SU-DHL-6 (cell line): ENCODE measurements at regions not wholly inside any gene's neighbourhood (a gene's known extent, or its start where the extent isn't known, plus 50 kb on each side); places are given as distances from the start of the nearest gene placed in this dataset.

Experiments
- H2AFZ ChIP-seq: fragments of 200-600 bp; sonication (generic); 2 replicates; pipeline ENCODE4 v1.6.1; 2014; ENCODE audit warnings: low read depth, mild to moderate bottlenecking, moderate library complexity, mixed read lengths, antibody characterized with exemption, low read length; ENCODE audit not compliant: severe bottlenecking
- H3F3A ChIP-seq: fragments of 200-600 bp; shearing (Covaris generic); 2 replicates; pipeline ENCODE4 v1.6.0; 2016; ENCODE audit warnings: antibody characterized with exemption, mild to moderate bottlenecking; ENCODE audit not compliant: insufficient read depth
- H3K27ac ChIP-seq: fragments of 200-600 bp; sonication (generic); 2 replicates; pipeline ENCODE4 v1.5.1; 2016; ENCODE audit warnings: low read depth, mild to moderate bottlenecking, low read length, moderate library complexity, mixed read lengths
- H3K27me3 ChIP-seq: fragments of 200-600 bp; sonication (generic), shearing (Covaris generic); 2 replicates; pipeline ENCODE4 v1.6.0; 2014; ENCODE audit warnings: mild to moderate bottlenecking, low read length
- H3K36me3 ChIP-seq: fragments of 200-600 bp; sonication (generic); 2 replicates; pipeline ENCODE4 v1.6.1; 2014; ENCODE audit warnings: mild to moderate bottlenecking, low read length, mixed read lengths
- H3K4me2 ChIP-seq: fragments of 300-600, 200-600 bp; shearing (Covaris generic), sonication (generic); 2 replicates; pipeline ENCODE4 v1.6.0; 2014; ENCODE audit warnings: low read length, low read depth, mild to moderate bottlenecking; ENCODE audit not compliant: poor library complexity, severe bottlenecking
- H3K4me3 ChIP-seq: fragments of 200-600 bp; sonication (generic); 2 replicates; pipeline ENCODE4 v1.5.1; 2014; ENCODE audit warnings: antibody characterized with exemption, low read length, mild to moderate bottlenecking, mixed read lengths; ENCODE audit not compliant: insufficient read depth, poor library complexity, severe bottlenecking
- H3K79me2 ChIP-seq: fragments of 200-600 bp; sonication (generic); 2 replicates; pipeline ENCODE4 v1.6.1; 2014; ENCODE audit warnings: mild to moderate bottlenecking, low read length, moderate library complexity; ENCODE audit not compliant: insufficient read depth
- H3K9ac ChIP-seq: fragments of 200-600 bp; sonication (generic); 2 replicates; pipeline ENCODE4 v1.7.0; 2014; ENCODE audit warnings: mild to moderate bottlenecking, low read length
- H3K9me2 ChIP-seq: fragments of 200-600 bp; sonication (generic); replicated peaks from 2 replicates; pipeline ENCODE4 v1.6.1; 2014; ENCODE audit warnings: low read length; ENCODE audit not compliant: insufficient read depth
- H3K9me3 ChIP-seq: fragments of 200-600 bp; sonication (generic); 2 replicates; pipeline ENCODE4 v1.6.1; 2014; ENCODE audit warnings: low read length, mixed read lengths; ENCODE audit not compliant: insufficient read depth
- H4K20me1 ChIP-seq: fragments of 200-600 bp; sonication (generic); 2 replicates; pipeline ENCODE4 v1.6.1; 2014; ENCODE audit warnings: low read depth, mild to moderate bottlenecking, antibody characterized with exemption, low read length, moderate library complexity, mixed read lengths
- EZH2phosphoT487 ChIP-seq: fragments of 200-600 bp; sonication (generic), shearing (Covaris generic); conservative IDR thresholded peaks from 2 replicates; pipeline ENCODE4 v1.6.1; 2018; ENCODE audit warnings: mild to moderate bottlenecking, antibody characterized with exemption, low read length, moderate library complexity, mixed read lengths
- TF ChIP-seq, protein P1 (sequence below): fragments of 200-600 bp; sonication (generic); IDR thresholded peaks from one replicate; pipeline ENCODE4 v1.5.1; 2017; ENCODE audit warnings: antibody characterized with exemption, mild to moderate bottlenecking, low read length, moderate library complexity; ENCODE audit not compliant: insufficient read depth, poor library complexity, severe bottlenecking

DNA sequence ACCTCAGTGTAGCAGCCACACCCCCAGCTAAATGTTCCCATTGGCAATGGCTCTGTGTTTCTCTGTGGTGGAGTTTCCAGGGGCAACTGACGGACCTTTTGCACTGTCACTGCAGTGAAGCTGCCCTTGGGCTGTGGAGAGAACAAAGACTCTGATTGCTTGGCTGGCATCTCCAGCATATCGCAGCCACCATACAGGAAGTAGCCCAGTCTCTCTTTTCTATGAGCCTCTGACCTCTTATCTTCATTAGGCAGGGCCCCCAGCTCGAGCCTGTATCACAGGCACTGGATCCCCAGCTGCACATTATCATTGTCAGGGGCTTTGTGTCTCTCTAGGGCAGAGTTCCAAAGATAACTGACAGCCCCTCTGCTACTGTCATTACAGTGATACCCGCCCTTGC lies 483.5 kb downstream of the ARAP2 start:
- Histone ChIP-seq H3K9me2 (no peaks in the 10 kb centered on the region), H3K79me2 (no peaks in the 10 kb centered on the region), H3K4me3 (no peak overlapping the region), H3K9ac (no peak overlapping the region), H3K9me3 (peaks cover 6% of the 10 kb centered on the region; the same call in 1 of the 2 replicates), H4K20me1 (no peaks in the 10 kb centered on the region), H3K27ac (no peak overlapping the region), H3K27me3 (no peaks in the 10 kb centered on the region), H3K4me2 (no peak overlapping the region), H3F3A (no peaks in the 10 kb centered on the region), H3K36me3 (no peaks in the 10 kb centered on the region), H2AFZ (no peak overlapping the region)
- TF ChIP-seq, protein P1, sequence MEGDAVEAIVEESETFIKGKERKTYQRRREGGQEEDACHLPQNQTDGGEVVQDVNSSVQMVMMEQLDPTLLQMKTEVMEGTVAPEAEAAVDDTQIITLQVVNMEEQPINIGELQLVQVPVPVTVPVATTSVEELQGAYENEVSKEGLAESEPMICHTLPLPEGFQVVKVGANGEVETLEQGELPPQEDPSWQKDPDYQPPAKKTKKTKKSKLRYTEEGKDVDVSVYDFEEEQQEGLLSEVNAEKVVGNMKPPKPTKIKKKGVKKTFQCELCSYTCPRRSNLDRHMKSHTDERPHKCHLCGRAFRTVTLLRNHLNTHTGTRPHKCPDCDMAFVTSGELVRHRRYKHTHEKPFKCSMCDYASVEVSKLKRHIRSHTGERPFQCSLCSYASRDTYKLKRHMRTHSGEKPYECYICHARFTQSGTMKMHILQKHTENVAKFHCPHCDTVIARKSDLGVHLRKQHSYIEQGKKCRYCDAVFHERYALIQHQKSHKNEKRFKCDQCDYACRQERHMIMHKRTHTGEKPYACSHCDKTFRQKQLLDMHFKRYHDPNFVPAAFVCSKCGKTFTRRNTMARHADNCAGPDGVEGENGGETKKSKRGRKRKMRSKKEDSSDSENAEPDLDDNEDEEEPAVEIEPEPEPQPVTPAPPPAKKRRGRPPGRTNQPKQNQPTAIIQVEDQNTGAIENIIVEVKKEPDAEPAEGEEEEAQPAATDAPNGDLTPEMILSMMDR = no peak
- no peak for TF ChIP-seq EZH2phosphoT487

DNA sequence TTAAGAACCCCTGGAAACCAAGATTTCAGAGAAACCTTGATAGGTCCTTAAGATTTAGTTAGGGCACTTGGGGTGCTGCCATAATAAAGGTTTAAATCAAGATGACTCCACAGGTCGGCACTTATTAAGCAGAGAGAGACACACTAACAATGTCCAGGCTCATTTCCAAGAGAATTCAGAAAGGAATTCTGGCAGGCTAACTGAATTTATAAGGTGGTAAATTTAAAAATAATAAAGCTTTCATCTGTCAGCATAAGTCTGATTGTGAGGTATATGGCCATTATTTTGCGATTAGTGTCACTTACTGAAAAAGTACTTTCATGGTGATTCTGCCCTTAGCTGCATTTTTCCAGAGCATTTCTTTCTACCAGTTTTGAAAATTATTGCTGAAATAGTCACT lies 472.7 kb downstream of the ARAP2 start:
- Histone ChIP-seq H3F3A (no peaks in the 10 kb centered on the region), H4K20me1 (no peaks in the 10 kb centered on the region), H3K27ac (no peak overlapping the region), H2AFZ (no peak overlapping the region), H3K79me2 (no peaks in the 10 kb centered on the region), H3K9me2 (no peaks in the 10 kb centered on the region), H3K4me3 (no peak overlapping the region), H3K36me3 (no peaks in the 10 kb centered on the region), H3K9ac (no peak overlapping the region), H3K9me3 (no peaks in the 10 kb centered on the region), H3K4me2 (no peak overlapping the region), H3K27me3 (no peaks in the 10 kb centered on the region)
- TF ChIP-seq, protein P1 = no peak
- no peak for TF ChIP-seq EZH2phosphoT487

DNA sequence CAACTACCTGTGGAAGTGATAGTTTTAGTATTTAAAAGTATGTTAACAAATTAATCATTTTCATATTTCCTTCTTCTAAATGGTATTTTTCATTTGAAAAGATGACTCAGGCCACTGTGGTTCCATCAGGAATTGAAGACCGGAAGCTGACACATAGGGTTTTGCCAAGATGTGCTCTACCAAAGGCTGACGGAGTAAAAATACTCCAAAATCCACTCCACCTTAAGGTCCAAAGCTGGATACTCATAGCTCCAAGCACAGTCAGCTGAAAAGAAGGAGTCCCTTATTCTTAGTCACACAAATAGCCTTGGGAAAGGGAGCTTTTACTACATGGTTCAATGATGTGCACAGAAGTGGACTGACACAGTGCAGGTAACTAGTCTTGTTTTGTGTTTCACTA lies 472.0 kb downstream of the ARAP2 start:
- Histone ChIP-seq H3K9me2 (no peaks in the 10 kb centered on the region), H3K79me2 (no peaks in the 10 kb centered on the region), H3F3A (no peaks in the 10 kb centered on the region), H2AFZ (no peak overlapping the region), H3K27me3 (no peaks in the 10 kb centered on the region), H3K4me2 (no peak overlapping the region), H3K27ac (no peak overlapping the region), H3K9ac (no peak overlapping the region), H3K4me3 (no peak overlapping the region), H3K9me3 (no peaks in the 10 kb centered on the region), H4K20me1 (no peaks in the 10 kb centered on the region), H3K36me3 (no peaks in the 10 kb centered on the region)
- TF ChIP-seq EZH2phosphoT487 = no peak
- TF ChIP-seq, protein P1 = no peak
